Activated CD4-positive, alpha-beta T cell treated with anti-CD3 and anti-CD28 coated beads, Interleukin-2, amount 50 U/mL, for 4 hours (primary cell): ENCODE measurements at regions not wholly inside any gene's neighbourhood (a gene's known extent, or its start where the extent isn't known, plus 50 kb on each side); places are given as distances from the start of the nearest gene placed in this dataset.

Experiments used
- DNase-seq, 2 experiments: peaks; one replicate each; pipeline ENCODE4 v3.0.0-alpha.2; 2020

- DNase-seq, result no peak
These were observed 156.0 kb downstream of the KATNAL1 start for GRCh38 chr13:30151388-30151787.

GRCh38 chr13:30149248-30149647, 158.1 kb downstream of the KATNAL1 start:
- no peak for DNase-seq

GRCh38 chr13:30148786-30149185, 158.6 kb downstream of the KATNAL1 start:
- no peak for DNase-seq

GRCh38 chr13:30148171-30148754, 159.1 kb downstream of the KATNAL1 start:
- DNase-seq, result peak; percentile 13 to 16

- no peak for DNase-seq
These were observed 159.9 kb downstream of the KATNAL1 start for GRCh38 chr13:30147421-30147820.

- DNase-seq, result no peak
These were observed 160.3 kb downstream of the KATNAL1 start for GRCh38 chr13:30147015-30147414.

- DNase-seq, result no peak
These were observed 161.5 kb downstream of the KATNAL1 start for GRCh38 chr13:30145709-30146367.

- no peak for DNase-seq
These were observed 163.5 kb downstream of the KATNAL1 start for GRCh38 chr13:30143666-30144400.

- DNase-seq, result no peak
These were observed 164.7 kb downstream of the KATNAL1 start for GRCh38 chr13:30142486-30143211.

- DNase-seq, result no peak
These were observed 165.4 kb downstream of the KATNAL1 start for GRCh38 chr13:30141775-30142485.

- DNase-seq, result no peak
These were observed 166.4 kb downstream of the KATNAL1 start for GRCh38 chr13:30140973-30141372.

GRCh38 chr13:30138511-30138910, 168.8 kb downstream of the KATNAL1 start:
- no peak for DNase-seq

GRCh38 chr13:30135868-30136267, 171.5 kb downstream of the KATNAL1 start:
- no peak for DNase-seq

- no peak for DNase-seq
These were observed 172.0 kb downstream of the KATNAL1 start for GRCh38 chr13:30135351-30135750.

GRCh38 chr13:30134578-30134977, 172.8 kb downstream of the KATNAL1 start:
- DNase-seq, result no peak

GRCh38 chr13:30133996-30134395, 173.4 kb downstream of the KATNAL1 start:
- DNase-seq, result no peak

- no peak for DNase-seq
These were observed 173.8 kb downstream of the KATNAL1 start for GRCh38 chr13:30133554-30133912.

GRCh38 chr13:30132623-30133553, 174.5 kb downstream of the KATNAL1 start:
- peak; percentile 96 to 98 for DNase-seq

- no peak for DNase-seq
These were observed 177.9 kb downstream of the KATNAL1 start for GRCh38 chr13:30129411-30129810.

GRCh38 chr13:30128591-30128990, 178.8 kb downstream of the KATNAL1 start:
- no peak for DNase-seq

GRCh38 chr13:30128095-30128494, 179.3 kb downstream of the KATNAL1 start:
- no peak for DNase-seq
